Upper lobe of right lung (tissue), 1 donor: ENCODE measurements at regions not wholly inside any gene's neighbourhood (a gene's known extent, or its start where the extent isn't known, plus 50 kb on each side); places are given as distances from the start of the nearest gene placed in this dataset.
A peak's percentile ranks its signal among the peaks of the same experiment; 100 is the strongest.

ENCODE experiments used
- ATAC-seq: fragments of 200-7000 bp; cut with Tn5 transposase; one replicate; pipeline ENCODE4 v1.9.1; 2020; ENCODE audit warnings: mild to moderate bottlenecking, moderate library complexity
- DNase-seq: peaks from one replicate; pipeline ENCODE4 v3.0.0-alpha.2; 2020
- H3K27ac ChIP-seq: fragments of 200-600 bp; one replicate; pipeline ENCODE4 v1.8.0; 2022
- H3K27me3 ChIP-seq: fragments of 200-600 bp; one replicate; pipeline ENCODE4 v1.8.0; 2022; ENCODE audit warnings: mild to moderate bottlenecking
- H3K36me3 ChIP-seq: fragments of 200-600 bp; one replicate; pipeline ENCODE4 v1.8.0; 2022
- H3K4me1 ChIP-seq: fragments of 200-600 bp; one replicate; pipeline ENCODE4 v1.8.0; 2022
- H3K4me3 ChIP-seq: fragments of 200-600 bp; one replicate; pipeline ENCODE4 v1.8.0; 2022; ENCODE audit warnings: mild to moderate bottlenecking
- H3K9me3 ChIP-seq: fragments of 200-600 bp; one replicate; pipeline ENCODE4 v1.8.0; 2022
- intact Hi-C: fragments of 100-400 bp; cut with DNase I; formaldehyde crosslinking; loops from one replicate; pipeline ENCODE4 v1.11.0; 2022
- TF ChIP-seq, protein P1 (sequence below): fragments of 200-600 bp; IDR thresholded peaks from one replicate; pipeline ENCODE4 v1.8.0; 2022; ENCODE audit warnings: antibody characterized with exemption
- donor health status: DM: no; HTN: yes; CAD: no; lungs with severe emphysema.

- no peak overlapping the region for H3K27ac ChIP-seq
- DNase-seq = no peak
- H3K4me3 ChIP-seq = no peak overlapping the region
- H3K36me3 ChIP-seq = no peaks in the 10 kb centered on the region
- peak; percentile 60 for ATAC-seq
- no peaks in the 10 kb centered on the region for H3K4me1 ChIP-seq
- H3K27me3 ChIP-seq = no peaks in the 10 kb centered on the region
- H3K9me3 ChIP-seq = peaks cover 3% of the 10 kb centered on the region
- intact Hi-C loops = no loop called here
- TF ChIP-seq, protein P1, sequence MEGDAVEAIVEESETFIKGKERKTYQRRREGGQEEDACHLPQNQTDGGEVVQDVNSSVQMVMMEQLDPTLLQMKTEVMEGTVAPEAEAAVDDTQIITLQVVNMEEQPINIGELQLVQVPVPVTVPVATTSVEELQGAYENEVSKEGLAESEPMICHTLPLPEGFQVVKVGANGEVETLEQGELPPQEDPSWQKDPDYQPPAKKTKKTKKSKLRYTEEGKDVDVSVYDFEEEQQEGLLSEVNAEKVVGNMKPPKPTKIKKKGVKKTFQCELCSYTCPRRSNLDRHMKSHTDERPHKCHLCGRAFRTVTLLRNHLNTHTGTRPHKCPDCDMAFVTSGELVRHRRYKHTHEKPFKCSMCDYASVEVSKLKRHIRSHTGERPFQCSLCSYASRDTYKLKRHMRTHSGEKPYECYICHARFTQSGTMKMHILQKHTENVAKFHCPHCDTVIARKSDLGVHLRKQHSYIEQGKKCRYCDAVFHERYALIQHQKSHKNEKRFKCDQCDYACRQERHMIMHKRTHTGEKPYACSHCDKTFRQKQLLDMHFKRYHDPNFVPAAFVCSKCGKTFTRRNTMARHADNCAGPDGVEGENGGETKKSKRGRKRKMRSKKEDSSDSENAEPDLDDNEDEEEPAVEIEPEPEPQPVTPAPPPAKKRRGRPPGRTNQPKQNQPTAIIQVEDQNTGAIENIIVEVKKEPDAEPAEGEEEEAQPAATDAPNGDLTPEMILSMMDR = no peak
Observed at GRCh38 chr5:4188704-4189103, 593.1 kb downstream of the IRX1 start.

GRCh38 chr5:4189317-4189716 is 593.7 kb downstream of the IRX1 start:
- Histone ChIP-seq H3K27me3 (no peaks in the 10 kb centered on the region), H3K4me3 (no peak overlapping the region), H3K36me3 (no peaks in the 10 kb centered on the region), H3K4me1 (no peaks in the 10 kb centered on the region), H3K27ac (no peak overlapping the region), H3K9me3 (no peaks in the 10 kb centered on the region)
- ATAC-seq (no peak), DNase-seq (no peak)
- TF ChIP-seq, protein P1 = no peak
- intact Hi-C loops = no loop called here

DNA sequence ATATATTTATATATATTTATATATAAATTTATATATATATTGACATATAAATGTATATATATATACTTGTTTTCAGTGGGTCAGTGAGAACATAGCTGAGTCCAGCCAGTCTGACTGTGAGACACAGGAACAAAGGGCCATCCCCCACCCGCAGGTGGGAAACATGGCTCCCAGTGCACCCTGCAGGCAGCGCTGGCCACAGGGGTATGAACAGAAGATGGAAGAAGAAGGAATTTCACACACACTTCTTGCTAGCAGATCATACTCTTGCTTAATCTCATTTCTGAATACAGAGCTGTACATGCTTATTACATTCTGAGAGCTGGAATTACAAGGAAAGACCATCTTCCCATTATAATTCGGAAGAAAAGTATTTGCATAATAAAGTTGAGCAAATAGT is 595.4 kb downstream of the IRX1 start:
- intact Hi-C loops = no loop called here
- no peak overlapping the region for H3K27ac ChIP-seq
- no peaks in the 10 kb centered on the region for H3K4me1 ChIP-seq
- H3K27me3 ChIP-seq = no peaks in the 10 kb centered on the region
- H3K36me3 ChIP-seq = no peaks in the 10 kb centered on the region
- no peaks in the 10 kb centered on the region for H3K9me3 ChIP-seq
- TF ChIP-seq, protein P1 = no peak
- no peak for ATAC-seq
- H3K4me3 ChIP-seq = no peak overlapping the region
- no peak for DNase-seq

DNA sequence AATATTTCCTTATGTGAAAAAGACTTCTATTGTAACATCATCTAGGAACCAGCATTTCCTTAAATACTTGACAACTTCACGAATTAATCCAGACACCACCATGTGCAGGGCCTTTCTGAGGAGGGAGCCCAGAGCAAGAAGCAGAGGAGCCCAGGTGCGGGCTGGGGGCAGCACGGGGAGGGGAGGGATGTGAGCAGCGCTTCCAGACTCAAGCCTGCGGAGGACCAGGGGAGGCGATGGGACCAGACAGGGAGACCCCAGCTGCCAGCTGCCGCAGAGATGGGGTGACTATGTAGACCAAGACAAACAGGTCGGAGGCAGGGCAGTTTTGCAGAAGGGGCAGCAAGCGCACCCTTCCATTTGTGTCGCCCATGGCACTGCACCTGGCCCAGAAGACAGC is 596.1 kb downstream of the IRX1 start:
- peak; percentile 24 for ATAC-seq
- TF ChIP-seq, protein P1 = no peak
- Histone ChIP-seq H3K27me3 (no peaks in the 10 kb centered on the region), H3K4me3 (no peak overlapping the region), H3K4me1 (no peaks in the 10 kb centered on the region), H3K27ac (no peak overlapping the region), H3K9me3 (no peaks in the 10 kb centered on the region), H3K36me3 (no peaks in the 10 kb centered on the region)
- DNase-seq = no peak
- intact Hi-C loops = no loop called here

DNA sequence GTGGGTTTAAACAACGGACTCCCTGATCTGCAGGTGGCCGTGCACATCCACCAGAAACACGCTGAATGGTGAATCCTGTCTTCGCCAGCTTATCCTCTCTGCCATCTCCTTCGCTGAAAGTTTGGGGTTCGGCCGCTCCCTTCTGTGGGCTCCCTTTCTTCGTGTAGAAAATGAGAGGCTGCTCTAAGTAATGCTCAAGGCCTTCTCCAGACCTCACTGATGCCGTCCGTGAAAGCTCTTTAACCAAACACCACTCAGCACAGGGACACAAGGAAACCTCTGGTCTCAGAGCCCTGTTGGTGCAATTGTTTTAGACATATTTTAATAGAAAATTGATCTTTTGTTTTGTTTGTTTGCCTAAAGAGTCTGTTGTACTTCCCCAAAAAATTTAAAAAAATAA is 596.5 kb downstream of the IRX1 start:
- TF ChIP-seq, protein P1 = no peak
- Histone ChIP-seq H3K36me3 (no peaks in the 10 kb centered on the region), H3K4me3 (no peak overlapping the region), H3K27ac (no peak overlapping the region), H3K9me3 (no peaks in the 10 kb centered on the region), H3K4me1 (no peaks in the 10 kb centered on the region), H3K27me3 (no peaks in the 10 kb centered on the region)
- ATAC-seq (no peak), DNase-seq (no peak)
- intact Hi-C loops = no loop called here

- no peaks in the 10 kb centered on the region for H3K4me1 ChIP-seq
- TF ChIP-seq, protein P1 = no peak
- H3K27ac ChIP-seq = no peak overlapping the region
- DNase-seq = no peak
- no peaks in the 10 kb centered on the region for H3K9me3 ChIP-seq
- no peaks in the 10 kb centered on the region for H3K27me3 ChIP-seq
- no peak overlapping the region for H3K4me3 ChIP-seq
- H3K36me3 ChIP-seq = no peaks in the 10 kb centered on the region
- intact Hi-C loops = no loop called here
- no peak for ATAC-seq
Observed at GRCh38 chr5:4196744-4197143, 601.1 kb downstream of the IRX1 start.
